ENCODE measurements at regions not wholly inside any gene's neighbourhood (a gene's known extent, or its start where the extent isn't known, plus 50 kb on each side); places are given as distances from the start of the nearest gene placed in this dataset.

DNA sequence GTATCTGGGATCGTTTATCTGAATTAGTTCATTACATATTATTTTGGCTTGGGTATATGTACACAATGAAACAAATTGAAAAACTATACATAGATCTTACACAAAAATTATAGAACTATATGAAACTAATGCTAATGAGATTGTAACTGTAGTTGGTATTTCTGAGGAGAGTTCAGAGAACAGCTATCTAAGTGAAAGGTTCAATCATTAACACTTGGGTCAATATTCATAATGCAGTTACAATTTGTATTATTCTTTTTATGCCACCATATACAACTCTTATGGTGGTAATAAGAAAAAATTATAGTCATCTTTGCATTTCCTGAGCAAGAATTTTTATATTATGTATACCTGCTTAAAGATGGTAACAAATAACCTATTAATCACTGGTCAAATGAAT lies 461.0 kb downstream of the GRXCR1 start:
- TF ChIP-seq CTCF (IDR thresholded peaks at IDR 0.05): no peak
- no peak for TF ChIP-seq POLR2A (IDR thresholded peaks at IDR 0.05)

Data from body of pancreas (tissue), 4 donors.